GM18520 (cell line): ENCODE measurements at regions not wholly inside any gene's neighbourhood (a gene's known extent, or its start where the extent isn't known, plus 50 kb on each side); places are given as distances from the start of the nearest gene placed in this dataset.

Experiments used
- ATAC-seq: cut with Tn5 transposase; IDR thresholded peaks from one replicate; pipeline ENCODE4 v1.9.1; 2021; ENCODE audit not compliant: unreplicated experiment

GRCh38 chr11:45062115-45062514, 84.3 kb upstream of the PRDM11 start:
- no peak for ATAC-seq

- ATAC-seq = no peak
Measured at GRCh38 chr11:45062974-45063635, 83.3 kb upstream of the PRDM11 start.

GRCh38 chr11:45063669-45064068, 82.8 kb upstream of the PRDM11 start:
- no peak for ATAC-seq

DNA sequence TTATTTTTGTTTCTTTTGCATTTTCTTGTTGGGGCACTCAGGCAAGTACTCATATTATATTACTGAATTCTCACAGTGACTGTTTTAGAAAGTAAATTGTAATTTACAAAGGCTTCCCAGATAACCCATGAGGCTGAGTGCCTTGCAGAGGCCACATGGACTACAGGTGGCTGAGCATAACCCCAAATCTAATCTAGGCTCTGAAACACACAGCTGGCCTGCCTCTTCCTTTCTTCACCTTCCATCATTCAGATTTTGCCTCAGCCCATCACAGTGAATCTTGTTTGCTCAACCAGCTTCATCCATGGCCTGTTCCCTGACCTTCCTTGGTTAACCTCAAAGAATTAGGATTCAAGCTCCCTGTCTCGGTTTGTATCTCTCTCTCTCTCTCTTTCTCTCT, 78.5 kb upstream of the PRDM11 start:
- ATAC-seq = no peak

DNA sequence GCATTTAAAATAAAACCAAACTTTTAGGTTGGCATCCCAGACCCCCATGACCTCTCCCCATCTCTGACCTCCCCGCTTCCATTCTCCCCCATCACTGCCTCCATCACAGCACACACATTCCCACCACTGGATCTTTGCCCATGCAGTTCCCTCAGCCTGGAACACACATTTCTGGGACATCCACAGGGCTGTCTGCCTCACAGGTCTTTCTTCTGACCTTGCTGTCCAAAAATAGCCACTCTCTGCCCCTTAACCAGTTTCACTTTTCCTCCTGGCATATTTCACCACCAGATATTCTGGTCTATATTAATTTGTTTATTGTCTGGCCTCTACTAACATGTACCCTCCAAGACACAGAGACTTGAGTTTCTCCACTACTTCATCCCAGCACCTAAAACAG, 75.2 kb upstream of the PRDM11 start:
- no peak for ATAC-seq

GRCh38 chr11:45073685-45074141, 72.7 kb upstream of the PRDM11 start:
- no peak for ATAC-seq

GRCh38 chr11:45075519-45075918, 70.9 kb upstream of the PRDM11 start:
- ATAC-seq = no peak

DNA sequence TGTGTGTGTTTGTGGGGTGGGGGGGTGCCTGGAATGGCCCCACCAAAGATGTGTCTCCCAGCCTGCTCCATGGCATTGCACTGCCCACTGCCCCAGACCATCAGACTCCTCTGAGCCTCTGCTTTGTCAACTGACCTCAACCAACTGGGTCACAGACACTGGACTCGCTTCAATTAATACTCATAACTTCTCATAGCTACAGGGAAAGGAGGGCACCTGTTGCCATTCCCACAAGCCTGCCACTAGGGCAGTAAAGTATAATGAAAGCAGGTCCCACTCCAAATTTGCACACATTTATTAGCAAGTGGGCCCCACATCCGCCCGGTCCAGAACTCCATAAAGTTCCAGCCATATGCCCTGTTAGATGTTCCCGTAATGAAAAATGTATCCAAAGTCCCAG, 70.5 kb upstream of the PRDM11 start:
- no peak for ATAC-seq

DNA sequence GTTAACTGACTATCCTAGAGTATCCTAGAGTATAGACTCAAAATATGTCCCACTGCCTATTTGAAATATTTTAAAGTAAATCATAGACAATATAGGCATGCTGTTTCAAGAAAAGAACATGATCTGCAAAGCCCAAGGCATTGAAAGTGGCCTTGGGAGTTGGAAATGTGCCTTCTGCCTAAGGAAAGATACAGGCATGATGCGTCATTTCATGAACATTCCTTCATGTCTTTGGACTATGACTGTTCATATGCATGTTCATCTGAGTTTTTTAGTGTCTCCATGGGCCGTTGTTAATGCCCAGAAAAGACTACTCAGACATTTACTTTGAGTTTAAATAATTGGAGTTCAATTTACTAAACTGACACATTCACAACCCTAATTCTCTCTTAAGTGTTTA, 69.7 kb upstream of the PRDM11 start:
- ATAC-seq = no peak

DNA sequence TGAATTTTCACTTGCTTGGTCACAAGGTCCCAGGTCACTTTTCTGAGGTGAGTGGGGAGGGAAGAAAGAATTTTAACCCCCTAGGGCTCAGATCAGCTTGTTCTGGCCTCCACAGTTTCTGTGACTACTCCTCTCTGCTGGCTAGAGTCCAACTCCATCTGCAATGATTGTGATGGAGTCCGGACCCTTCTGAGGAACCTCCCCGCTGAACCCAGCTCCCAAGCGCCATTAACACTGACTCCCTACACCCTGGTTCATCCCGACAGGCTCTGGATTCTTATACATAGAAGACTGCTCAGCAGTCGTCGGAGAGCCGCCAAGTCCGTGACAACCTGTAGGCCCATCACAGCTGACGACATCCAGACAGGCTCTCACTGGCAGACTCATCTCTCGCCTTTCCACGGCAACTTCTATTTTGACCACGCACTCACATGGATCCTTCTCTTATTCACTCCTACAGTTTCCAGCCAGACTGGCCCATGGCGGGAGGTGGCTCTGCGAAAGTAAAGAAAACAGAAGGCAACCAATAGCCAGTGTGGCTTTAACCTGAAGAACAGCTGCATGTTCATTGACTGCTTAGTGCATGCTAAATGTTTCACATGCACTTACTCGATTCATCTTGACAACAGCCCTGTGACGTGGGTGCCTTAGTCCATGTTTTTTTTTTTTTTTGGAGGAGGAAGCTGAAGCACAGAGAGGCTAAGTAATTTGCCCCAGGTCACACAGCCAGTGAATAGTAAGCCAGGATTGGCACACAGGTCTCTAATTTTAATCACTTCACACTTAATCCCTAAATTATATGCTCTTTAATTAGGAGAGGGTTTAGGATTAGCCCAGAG, 68.0 kb upstream of the PRDM11 start:
- no peak for ATAC-seq

- no peak for ATAC-seq
Measured at GRCh38 chr11:45079075-45079444, 67.4 kb upstream of the PRDM11 start.

DNA sequence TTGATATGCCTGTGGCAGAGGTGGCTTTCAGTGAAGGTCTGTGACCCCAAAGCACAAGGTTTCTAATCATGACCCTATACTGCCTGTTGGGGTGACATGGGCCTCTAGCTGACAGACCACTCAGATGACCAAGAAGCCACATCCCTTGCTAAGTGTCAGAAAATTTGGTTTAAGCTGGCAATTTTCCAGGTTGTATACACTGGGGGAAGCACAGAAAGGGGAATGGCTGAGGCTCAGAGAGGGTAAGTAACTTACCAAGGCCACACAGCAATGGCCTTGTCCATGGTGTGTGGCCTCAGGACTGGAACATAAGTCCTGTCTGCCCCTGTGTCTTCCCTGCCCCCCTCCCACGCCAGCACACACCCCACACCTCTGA, 66.9 kb upstream of the PRDM11 start:
- no peak for ATAC-seq

GRCh38 chr11:45079943-45080719, 66.3 kb upstream of the PRDM11 start:
- ATAC-seq = no peak

DNA sequence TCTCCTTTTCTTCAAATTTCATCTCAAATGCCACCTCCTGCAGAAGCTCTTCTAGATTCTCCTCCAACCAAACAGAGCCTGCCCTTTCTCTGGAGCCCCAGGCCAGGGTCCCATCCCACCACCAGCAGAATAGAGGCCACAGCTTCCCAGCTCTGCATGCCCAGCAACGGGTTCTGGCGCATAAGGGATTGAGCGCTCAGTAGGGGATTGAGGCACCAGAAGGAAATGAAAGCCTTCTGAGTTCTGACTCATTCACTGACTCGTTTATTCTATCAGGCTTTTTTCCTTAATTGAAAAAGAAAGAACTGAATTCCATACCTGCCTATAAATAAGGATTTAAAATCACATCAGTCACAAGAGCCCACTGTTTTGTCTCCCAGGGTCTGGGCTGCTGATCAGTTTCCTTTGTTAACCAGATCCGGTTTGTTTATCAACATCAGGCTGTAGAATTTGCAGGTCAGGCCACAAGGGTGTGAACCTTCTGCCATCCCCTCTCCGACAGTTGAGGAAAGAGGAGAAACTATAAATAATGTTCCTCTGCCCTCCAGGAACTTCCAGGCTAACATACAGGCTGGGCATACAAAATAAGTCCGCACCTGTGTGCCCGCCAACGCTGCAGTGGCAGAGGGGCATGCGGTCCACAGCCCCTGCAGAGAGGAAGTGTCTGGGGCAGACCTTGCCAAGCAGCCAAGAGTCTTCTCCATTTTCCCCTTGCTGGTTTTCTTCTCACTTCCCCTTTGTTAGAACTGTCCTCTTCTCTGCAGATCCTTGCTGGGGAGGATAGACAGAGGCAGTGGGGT, 63.5 kb upstream of the PRDM11 start:
- no peak for ATAC-seq

DNA sequence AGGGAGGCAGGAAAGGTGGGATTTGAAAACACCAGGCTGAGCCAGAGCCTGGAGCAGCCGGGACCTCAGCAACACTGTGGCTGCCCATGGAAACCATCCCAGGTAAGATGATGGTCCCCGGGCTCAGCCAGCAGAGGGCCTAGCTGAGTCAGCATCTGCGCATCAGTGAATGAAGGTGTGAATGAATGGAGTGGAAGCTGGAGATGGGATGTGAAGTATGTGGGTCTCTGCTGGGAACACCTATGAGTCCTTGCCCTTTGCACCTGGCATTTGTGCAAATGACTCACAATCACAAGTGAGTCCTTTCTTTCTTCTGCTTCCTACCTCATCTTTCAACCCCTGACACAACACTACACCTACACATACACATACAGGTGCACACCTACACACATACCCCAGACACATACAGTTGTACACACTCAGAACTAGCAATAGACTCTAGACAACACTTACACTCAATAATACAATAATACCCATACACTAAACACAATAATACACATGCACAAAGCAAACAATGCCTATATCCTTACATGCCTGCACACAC, 62.8 kb upstream of the PRDM11 start:
- ATAC-seq = no peak

- ATAC-seq = no peak
Measured at GRCh38 chr11:45085646-45086501, 60.6 kb upstream of the PRDM11 start.

- no peak for ATAC-seq
Measured at GRCh38 chr11:45086526-45086925, 59.9 kb upstream of the PRDM11 start.

- ATAC-seq = no peak
Measured at GRCh38 chr11:45087086-45087899, 59.1 kb upstream of the PRDM11 start.

GRCh38 chr11:45087900-45088160, 58.6 kb upstream of the PRDM11 start:
- ATAC-seq = no peak
